GM21825 (cell line): ENCODE measurements at regions not wholly inside any gene's neighbourhood (a gene's known extent, or its start where the extent isn't known, plus 50 kb on each side); places are given as distances from the start of the nearest gene placed in this dataset.

Source experiments
- ATAC-seq: cut with Tn5 transposase; IDR thresholded peaks from one replicate; pipeline ENCODE4 v1.9.1; 2021; ENCODE audit warnings: mild to moderate bottlenecking, moderate library complexity; ENCODE audit not compliant: unreplicated experiment

GRCh38 chr2:185891403-185891802 lies 152.8 kb downstream of the FSIP2 start:
- no peak for ATAC-seq

DNA sequence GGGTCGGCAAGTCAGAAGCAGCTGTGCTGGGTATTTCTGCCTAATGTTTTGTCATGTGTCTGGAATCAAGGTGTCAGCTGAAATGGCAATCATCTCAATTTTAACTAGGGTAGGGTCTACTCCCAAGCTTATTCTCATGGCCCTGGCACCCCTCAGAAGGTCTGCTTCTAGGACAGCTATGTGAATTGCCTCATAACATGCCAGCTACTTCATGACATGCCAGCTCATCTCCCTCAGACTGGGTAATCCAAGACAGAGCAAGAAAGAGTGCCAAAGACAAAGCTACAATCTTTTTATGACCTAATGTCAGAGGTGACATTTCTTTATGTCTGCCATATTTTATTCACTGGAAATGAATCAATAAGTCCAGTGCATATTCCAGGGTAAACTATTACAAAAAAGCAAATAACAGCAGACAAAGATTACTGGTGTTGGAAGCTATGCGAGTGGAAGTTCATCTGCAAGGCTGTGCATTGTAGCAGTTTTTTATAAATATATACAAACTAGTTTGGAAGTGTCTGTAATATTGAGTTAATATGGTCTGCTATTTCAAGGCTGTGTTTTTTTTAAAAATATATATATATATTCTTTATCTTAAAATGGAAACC lies 153.3 kb downstream of the FSIP2 start:
- ATAC-seq: no peak

DNA sequence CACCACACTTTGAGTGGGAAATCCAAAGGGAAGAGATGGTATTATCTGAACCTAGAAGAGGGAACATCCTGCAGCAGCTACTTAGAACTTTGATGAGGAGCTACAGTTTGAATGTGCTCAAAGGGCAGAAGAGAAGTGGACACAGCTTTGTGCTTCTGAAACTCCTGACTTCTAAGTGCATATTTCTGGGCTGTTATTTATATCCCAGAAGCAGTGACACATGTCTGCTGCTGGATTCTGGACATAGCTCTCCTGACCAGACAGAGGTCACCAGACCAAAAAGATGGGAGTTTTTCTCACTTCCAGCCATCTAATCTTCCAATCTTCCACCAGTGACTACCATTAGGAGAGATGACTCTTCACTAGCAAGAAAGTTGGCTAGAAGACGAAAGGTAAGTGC lies 153.9 kb downstream of the FSIP2 start:
- no peak for ATAC-seq

DNA sequence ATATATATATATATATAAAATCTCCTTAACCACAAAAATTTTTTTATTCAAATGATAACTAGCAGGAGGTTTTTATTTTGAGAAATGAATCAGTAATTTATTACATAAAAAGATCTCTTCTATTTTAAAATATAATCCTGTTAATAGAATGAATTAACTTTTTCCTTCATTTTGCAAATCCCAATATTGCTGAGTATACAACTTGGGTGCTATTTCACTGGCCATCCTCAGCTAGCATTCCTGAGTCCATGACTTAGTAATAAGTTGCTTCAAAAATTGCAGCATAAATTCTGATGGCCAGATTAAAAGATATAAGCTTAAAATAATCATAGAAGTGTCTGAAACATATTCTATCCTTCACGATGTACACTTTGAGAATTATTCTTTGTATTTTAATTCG lies 155.6 kb downstream of the FSIP2 start:
- no peak for ATAC-seq

- no peak for ATAC-seq
These were observed 157.5 kb downstream of the FSIP2 start for GRCh38 chr2:185895828-185896693.

DNA sequence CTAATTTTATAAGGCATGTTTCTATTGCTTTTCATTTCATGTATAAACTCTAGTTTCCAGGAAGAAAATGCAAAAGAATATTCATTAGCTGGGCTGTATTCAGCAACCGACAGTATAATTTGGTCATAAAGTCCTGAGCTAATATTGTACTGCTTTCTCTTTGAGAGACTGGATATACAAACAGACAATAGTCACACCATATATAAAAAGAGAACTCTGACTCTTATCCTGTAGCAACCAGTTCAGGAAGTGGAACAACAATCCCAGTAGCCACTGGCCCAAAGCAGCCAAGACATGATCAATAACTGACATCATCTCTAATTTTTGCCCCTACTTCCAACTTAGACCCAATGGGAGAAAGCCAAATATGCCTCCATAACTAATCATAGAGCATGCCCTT lies 160.8 kb downstream of the FSIP2 start:
- ATAC-seq: no peak

GRCh38 chr2:185919155-185919554 lies 180.6 kb downstream of the FSIP2 start:
- ATAC-seq: no peak

- ATAC-seq: no peak
These were observed 182.6 kb downstream of the FSIP2 start for GRCh38 chr2:185921048-185921756.

- ATAC-seq: no peak
These were observed 195.6 kb downstream of the FSIP2 start for GRCh38 chr2:185934232-185934631.

GRCh38 chr2:185939858-185940257 lies 201.3 kb downstream of the FSIP2 start:
- ATAC-seq: no peak

DNA sequence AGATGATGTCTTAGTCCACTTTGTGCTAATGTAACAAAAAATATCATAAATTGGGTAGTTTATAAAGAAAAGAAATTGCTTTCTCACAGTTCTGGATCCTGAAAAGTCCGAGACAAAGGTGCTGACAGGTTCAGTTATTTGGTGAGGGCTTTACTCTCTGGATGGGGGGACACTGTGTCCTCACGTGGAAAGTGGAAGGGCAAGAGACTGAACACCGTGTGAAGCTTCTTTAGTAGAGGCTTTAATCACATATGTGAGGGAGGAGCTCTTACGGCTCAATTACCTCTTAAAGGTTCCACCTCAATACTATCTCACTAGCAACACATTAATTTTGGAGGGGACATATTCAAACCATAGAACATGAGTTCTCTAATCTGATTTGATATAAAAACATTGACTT lies 204.3 kb downstream of the FSIP2 start:
- no peak for ATAC-seq

GRCh38 chr2:185947722-185948121 lies 209.1 kb downstream of the FSIP2 start:
- ATAC-seq: no peak

GRCh38 chr2:185952100-185952499 lies 213.5 kb downstream of the FSIP2 start:
- no peak for ATAC-seq

GRCh38 chr2:185954389-185954788 lies 215.8 kb downstream of the FSIP2 start:
- no peak for ATAC-seq

DNA sequence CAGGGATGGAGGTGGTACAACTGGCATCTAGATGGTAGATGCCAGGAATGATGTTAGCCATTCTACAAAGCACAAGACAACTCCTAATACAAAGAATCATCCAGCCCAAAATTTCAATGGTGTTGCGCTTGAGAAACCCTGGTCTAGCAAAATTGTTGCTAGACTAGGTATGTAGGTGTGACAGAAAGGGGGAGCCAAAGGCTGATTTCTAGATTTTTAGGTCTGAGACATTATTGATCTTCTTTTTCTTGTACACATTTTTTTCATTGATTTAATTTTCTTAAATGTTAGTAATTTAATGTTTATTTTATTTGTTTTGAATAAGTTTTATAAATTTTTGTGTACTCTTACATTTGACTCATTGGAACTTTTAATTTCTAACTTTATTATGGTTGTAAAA lies 216.4 kb downstream of the FSIP2 start:
- ATAC-seq: no peak

DNA sequence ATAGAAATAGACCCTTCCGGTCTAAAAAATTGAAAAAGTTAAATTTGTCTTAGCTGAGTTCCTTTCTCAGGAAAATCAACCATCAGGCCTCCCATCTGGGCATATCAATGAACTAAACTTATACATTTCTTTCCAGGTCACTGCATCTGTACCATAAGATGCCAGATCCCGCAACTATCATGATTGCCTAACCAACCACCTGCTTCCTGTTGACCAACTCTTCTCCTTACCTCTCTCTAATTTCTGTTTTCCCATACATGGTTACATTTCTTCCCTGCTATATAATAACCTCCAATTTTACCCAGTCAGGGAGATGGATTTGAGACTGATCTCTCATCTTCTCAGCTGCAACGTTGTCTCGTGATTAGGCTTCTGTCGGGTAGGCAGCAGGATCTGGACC lies 228.7 kb downstream of the FSIP2 start:
- ATAC-seq: no peak

- ATAC-seq: no peak
These were observed 231.7 kb downstream of the FSIP2 start for GRCh38 chr2:185970148-185970852.

DNA sequence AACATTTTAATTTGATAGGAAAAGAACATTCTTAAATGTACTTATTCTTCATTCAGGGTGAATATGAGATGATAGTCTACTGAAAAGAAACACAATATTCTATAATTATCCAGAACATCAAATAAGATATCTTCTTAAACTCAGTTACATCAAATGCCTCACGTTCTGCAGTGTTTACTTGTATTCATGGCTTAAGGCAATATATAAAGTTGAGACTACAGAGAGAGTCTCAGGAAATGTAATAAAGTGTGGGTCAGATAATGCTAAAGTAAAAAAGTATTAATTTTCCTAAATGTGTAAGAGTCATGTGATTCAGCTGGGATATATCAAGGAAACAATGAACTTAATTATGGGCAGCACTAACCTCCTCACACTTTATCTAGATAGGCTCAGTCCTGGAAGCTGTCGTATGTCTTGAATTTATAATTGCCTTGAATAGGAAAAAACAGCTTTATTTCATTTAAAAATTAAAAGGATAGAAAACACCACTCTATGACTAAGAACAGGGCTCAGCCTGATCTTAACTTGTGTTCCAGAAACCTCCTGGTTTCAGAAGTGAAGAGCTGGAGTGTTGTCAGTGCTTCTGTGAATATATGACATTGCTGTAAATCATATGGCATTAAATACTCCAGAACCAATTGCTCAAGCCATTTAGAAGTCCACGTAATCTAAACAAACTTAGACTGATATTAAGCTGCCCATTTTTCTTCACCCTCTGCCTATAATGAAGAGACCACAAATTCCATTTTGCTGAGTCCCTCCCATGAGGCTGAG lies 240.2 kb downstream of the FSIP2 start:
- ATAC-seq: no peak

- no peak for ATAC-seq
These were observed 241.0 kb downstream of the FSIP2 start for GRCh38 chr2:185979546-185980071.

- ATAC-seq: no peak
These were observed 242.3 kb downstream of the FSIP2 start for GRCh38 chr2:185980944-185981343.
